Medulla oblongata (tissue), 1 donor: ENCODE measurements at regions not wholly inside any gene's neighbourhood (a gene's known extent, or its start where the extent isn't known, plus 50 kb on each side); places are given as distances from the start of the nearest gene placed in this dataset.
"Not testable (repeated sequence)": the region's sequence is repeated elsewhere in the genome, so short reads cannot be mapped to it uniquely, and the experiment has no call there.

Experiments
- DNase-seq: peaks from one replicate; pipeline ENCODE4 v3.0.0-alpha.2; 2015; ENCODE audit errors: extremely low spot score

- DNase-seq: no peak
Measured at GRCh38 chr5:99061299-99061698, 132.5 kb upstream of the CHD1 start.

GRCh38 chr5:99060306-99061261, 131.8 kb upstream of the CHD1 start:
- DNase-seq: peak; percentile 83

- DNase-seq: no peak
Measured at GRCh38 chr5:99059685-99060084, 130.9 kb upstream of the CHD1 start.

- DNase-seq: no peak
Measured at GRCh38 chr5:99058466-99058865, 129.7 kb upstream of the CHD1 start.

- no peak for DNase-seq
Measured at GRCh38 chr5:99054972-99055371, 126.2 kb upstream of the CHD1 start.

GRCh38 chr5:99045871-99046270, 117.1 kb upstream of the CHD1 start:
- no peak for DNase-seq

- DNase-seq: not testable (repeated sequence)
Measured at GRCh38 chr5:99043257-99043656, 114.5 kb upstream of the CHD1 start.

GRCh38 chr5:99037668-99038067, 108.9 kb upstream of the CHD1 start:
- DNase-seq: no peak

- no peak for DNase-seq
Measured at GRCh38 chr5:99035942-99036341, 107.1 kb upstream of the CHD1 start.

GRCh38 chr5:99034336-99034735, 105.5 kb upstream of the CHD1 start:
- DNase-seq: peak; percentile 25

- peak; percentile 42 for DNase-seq
Measured at GRCh38 chr5:99033014-99033900, 104.5 kb upstream of the CHD1 start.

- peak; percentile 92 for DNase-seq
Measured at GRCh38 chr5:99032234-99033013, 103.6 kb upstream of the CHD1 start.

GRCh38 chr5:99030906-99031440, 102.2 kb upstream of the CHD1 start:
- DNase-seq: no peak

- no peak for DNase-seq
Measured at GRCh38 chr5:99029172-99029571, 100.4 kb upstream of the CHD1 start.

- DNase-seq: not testable (repeated sequence)
Measured at GRCh38 chr5:99028170-99028569, 99.4 kb upstream of the CHD1 start.

- DNase-seq: no peak
Measured at GRCh38 chr5:99025298-99026045, 96.7 kb upstream of the CHD1 start.

- DNase-seq: no peak
Measured at GRCh38 chr5:99023330-99023729, 94.5 kb upstream of the CHD1 start.

- DNase-seq: no peak
Measured at GRCh38 chr5:99022250-99022649, 93.4 kb upstream of the CHD1 start.

- no peak for DNase-seq
Measured at GRCh38 chr5:99020698-99021048, 91.9 kb upstream of the CHD1 start.

GRCh38 chr5:99019812-99020697, 91.2 kb upstream of the CHD1 start:
- no peak for DNase-seq
